HG03342 (cell line): ENCODE measurements at regions not wholly inside any gene's neighbourhood (a gene's known extent, or its start where the extent isn't known, plus 50 kb on each side); places are given as distances from the start of the nearest gene placed in this dataset.
A peak's percentile ranks its signal among the peaks of the same experiment; 100 is the strongest.
"Not testable (repeated sequence)": the region's sequence is repeated elsewhere in the genome, so short reads cannot be mapped to it uniquely, and the experiment has no call there.

Source experiments
- ATAC-seq: cut with Tn5 transposase; IDR thresholded peaks from one replicate; pipeline ENCODE4 v1.9.1; 2021; ENCODE audit warnings: mild to moderate bottlenecking, moderate library complexity; ENCODE audit not compliant: unreplicated experiment

DNA sequence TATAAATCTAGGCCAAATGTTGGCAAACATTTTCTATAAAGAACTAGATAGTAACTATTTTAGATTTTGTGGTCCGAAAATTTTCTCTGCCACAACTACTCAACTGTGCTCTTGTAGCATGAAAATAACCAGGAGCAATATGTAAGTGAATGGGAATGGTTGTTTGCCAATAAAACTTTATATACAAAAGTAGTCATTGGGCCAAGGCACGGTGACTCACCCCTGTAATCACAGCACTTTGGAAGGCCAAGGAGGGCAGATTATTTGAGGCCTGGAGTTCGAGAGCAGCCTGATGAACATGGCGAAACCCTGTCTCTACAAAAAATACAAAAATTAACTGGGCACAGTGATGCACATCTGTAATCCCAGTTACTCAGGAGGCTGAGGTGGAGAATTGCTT lies 617.1 kb downstream of the EPM2A start:
- ATAC-seq: no peak

DNA sequence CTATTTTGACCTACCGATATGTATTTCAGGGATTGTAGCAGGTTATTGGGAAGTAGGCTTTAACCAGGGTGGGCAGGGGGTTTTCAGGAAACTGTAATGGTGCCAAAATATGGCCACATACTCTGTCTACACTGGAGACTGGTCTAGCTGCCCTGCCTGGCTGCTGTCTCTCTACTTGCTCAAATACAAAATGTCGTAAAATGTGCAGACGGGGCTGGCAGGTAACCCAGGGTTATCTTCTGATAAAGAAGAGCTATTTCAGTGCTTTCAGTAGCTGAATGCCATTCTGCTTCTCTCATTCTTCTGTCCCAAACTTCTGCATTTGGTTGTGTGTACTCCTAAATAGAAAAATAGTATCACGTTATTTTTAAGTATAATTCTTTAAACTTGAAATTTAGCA lies 616.2 kb downstream of the EPM2A start:
- no peak for ATAC-seq

DNA sequence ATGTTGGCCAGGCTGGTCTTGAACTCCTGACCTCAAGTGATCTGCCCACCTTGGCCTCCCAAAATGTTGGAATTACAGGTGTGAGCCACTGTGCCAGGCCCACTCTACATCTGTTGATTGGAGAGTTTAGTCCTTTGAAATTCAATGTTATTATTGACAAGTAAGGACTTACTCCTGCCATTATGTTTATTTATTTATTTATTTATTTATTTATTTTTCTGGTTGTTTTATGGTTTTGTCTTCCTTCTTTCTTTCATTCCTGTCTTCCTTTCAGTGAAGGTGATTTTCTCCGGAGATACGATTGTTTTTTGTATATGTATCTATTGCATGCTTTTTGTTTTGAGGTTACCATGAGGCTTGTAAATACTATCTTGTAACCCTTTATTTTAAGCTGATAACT lies 602.6 kb downstream of the EPM2A start:
- ATAC-seq: no peak

- no peak for ATAC-seq
Observed at GRCh38 chr6:145135702-145136101, 599.6 kb downstream of the EPM2A start.

GRCh38 chr6:145137425-145137824 lies 597.9 kb downstream of the EPM2A start:
- no peak for ATAC-seq

DNA sequence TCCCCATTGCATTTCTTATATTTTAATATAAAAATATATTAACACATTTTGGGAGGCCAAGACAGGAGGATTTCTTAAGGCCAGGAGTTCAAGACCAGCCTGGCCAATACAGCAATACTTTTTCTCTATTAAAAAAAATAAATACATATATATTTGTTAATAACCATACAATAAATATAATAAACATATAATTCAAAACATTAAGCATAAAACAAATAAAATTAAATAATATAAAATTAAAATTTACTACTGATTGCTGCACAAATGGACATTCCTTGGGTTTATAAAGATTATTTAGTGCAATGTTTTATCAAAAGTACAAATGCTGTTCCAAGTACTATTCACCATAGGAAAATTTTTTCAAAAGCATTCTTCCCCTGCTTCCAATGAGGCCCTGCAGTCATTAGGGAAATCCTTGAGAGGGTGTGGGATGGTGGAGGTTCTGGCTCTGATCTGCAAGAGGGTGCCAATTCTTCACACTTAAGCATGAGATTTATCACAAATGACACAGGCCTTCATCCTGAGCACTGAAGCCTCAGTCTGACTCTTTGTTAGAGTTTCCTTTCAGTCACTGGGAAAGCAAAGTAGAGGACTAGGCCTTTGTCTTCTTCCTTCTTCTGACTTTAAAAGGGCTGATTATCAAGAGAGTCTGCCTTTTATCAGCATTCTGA lies 596.7 kb downstream of the EPM2A start:
- ATAC-seq: no peak

DNA sequence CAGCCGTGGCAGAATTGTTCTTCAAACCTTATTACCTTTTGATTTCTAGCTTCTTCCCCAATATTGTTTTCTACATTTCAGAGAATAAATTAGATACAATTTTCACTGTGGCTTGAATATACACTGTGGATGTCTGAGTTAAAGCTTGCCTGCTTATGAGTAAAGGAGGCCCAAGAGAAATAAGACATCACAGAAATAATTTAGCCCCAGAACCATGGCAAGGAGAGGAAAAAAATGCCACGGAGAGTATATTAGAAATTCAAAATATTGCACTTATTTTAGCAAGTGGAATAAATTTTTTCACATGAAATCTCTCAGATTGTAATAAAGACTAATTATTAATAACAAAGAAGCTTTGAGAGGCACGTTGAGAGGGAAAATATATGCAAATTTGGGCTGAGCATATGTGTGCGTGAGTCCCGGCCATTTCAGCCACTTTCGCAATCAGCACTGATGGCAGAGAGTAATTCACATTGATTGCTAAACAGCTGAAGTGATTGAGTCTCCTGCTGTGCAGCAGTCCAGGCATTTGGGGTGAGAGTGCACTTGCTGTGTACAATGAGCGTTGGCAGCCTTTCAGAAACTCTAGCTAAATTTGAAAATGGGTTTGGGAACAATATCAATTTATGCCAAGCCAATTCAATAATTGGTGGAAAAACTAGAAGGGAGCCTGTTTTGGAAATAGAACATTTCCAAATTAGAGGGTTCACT lies 596.0 kb downstream of the EPM2A start:
- no peak for ATAC-seq

DNA sequence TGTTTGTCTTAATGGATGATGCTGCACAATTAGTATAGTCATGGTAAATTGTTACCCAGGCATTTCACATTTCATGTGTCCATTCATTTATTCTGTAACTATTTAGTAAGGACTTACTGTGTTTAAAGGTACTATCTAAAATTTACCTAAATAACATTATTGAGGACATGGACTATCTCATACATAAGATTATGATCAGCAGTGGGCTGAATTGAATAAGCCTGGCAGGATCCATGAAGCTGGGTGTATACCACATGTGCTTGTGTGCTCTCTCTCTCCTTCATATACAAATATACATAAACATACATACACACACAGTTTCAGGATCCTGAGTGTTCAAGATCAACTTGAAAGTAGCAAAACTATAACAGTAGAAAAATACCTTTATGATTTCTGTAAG lies 595.4 kb downstream of the EPM2A start:
- no peak for ATAC-seq

GRCh38 chr6:145141572-145141971 lies 593.7 kb downstream of the EPM2A start:
- no peak for ATAC-seq

- ATAC-seq: no peak
Observed at GRCh38 chr6:145142958-145143357, 592.4 kb downstream of the EPM2A start.

GRCh38 chr6:145143379-145143778 lies 591.9 kb downstream of the EPM2A start:
- no peak for ATAC-seq

GRCh38 chr6:145147559-145147958 lies 587.8 kb downstream of the EPM2A start:
- no peak for ATAC-seq

- peak; percentile 53 for ATAC-seq
Observed at GRCh38 chr6:145147981-145148749, 587.2 kb downstream of the EPM2A start.

GRCh38 chr6:145148776-145149175 lies 586.5 kb downstream of the EPM2A start:
- no peak for ATAC-seq

DNA sequence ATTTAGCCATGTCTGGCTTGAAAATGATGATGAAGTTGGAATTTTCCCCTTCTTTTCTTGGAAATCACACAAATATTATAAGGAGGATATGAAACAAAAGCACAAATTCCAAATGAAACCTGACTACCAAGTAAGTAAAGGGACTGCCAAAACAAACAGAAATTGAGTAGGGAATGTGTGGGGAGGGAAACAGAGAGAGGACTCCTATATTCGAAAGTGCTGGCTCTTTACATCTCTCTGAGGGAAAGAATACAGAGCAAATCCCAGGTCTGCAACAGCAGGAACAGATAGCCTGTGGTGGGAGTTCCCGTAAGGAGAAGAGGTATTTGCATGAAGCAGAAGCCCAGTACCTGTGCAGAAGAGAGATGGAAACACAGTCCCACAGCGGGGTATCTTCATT lies 583.7 kb downstream of the EPM2A start:
- no peak for ATAC-seq

DNA sequence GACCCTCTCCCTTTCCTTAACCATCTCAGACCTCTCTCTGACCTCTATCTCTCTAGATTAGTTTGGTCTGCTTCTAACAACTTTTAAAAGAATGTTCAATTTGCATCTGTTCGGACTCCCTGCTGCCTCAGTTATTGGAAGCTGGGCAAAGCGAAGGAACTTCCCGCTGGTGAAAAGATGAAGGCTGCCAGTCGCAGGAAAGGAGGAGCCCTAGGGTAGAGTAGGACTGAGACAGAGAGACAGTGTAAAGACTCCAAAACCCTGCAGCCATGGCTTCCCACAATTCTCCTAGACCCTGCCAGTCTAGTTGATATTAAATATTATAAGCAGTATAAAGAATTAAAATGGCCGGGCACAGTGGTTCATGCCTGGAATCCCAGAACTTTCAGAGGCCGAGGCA lies 581.8 kb downstream of the EPM2A start:
- no peak for ATAC-seq

- no peak for ATAC-seq
Observed at GRCh38 chr6:145155411-145155810, 579.9 kb downstream of the EPM2A start.

GRCh38 chr6:145155873-145156782 lies 579.2 kb downstream of the EPM2A start:
- no peak for ATAC-seq

DNA sequence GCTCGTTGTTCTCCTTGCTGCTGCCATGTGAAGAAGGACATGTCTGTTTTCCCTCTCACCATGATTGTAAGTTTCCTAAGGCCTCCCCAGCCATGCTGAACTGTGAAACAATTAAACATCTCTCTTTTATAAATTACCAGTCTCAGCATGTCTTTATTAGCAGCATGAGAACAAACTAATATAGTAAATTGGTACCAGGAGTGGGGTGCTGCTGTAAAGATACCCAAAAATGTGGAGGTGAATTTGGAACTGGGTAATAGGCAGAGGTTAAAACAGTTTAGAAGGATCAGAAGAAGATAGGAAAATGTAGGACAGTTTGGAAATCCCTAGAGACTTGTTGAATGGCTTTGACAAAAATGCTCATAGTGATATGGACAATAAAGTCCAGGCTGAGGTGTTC lies 576.7 kb downstream of the EPM2A start:
- not testable (repeated sequence) for ATAC-seq

DNA sequence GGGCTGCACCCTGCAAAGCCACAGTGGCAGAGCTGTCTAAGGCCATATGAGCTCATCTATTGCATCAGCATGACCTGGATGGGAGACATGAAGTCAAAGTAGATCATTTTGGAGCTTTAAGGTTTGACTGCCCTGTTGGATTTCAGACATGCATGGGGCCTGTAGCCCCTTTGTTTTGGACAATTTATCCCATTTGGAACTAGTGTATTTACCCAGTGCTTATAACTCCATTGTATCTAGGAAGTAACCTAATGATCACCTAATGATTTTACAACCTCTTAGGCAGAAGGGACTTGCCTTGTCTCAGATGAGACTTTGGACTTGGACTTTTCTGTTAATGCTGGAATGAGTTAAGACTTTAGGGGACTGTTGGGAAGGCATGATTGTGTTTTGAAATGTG lies 575.4 kb downstream of the EPM2A start:
- ATAC-seq: no peak

GRCh38 chr6:145161501-145161900 lies 573.8 kb downstream of the EPM2A start:
- no peak for ATAC-seq
